GM18868 (cell line): ENCODE measurements at regions not wholly inside any gene's neighbourhood (a gene's known extent, or its start where the extent isn't known, plus 50 kb on each side); places are given as distances from the start of the nearest gene placed in this dataset.

Source experiments
- ATAC-seq: cut with Tn5 transposase; IDR thresholded peaks from one replicate; pipeline ENCODE4 v1.9.1; 2021; ENCODE audit warnings: mild to moderate bottlenecking, moderate library complexity; ENCODE audit not compliant: unreplicated experiment

GRCh38 chr17:79163071-79163470, 88.4 kb downstream of the ENGASE start:
- ATAC-seq = no peak

GRCh38 chr17:79162012-79162963, 87.7 kb downstream of the ENGASE start:
- no peak for ATAC-seq

DNA sequence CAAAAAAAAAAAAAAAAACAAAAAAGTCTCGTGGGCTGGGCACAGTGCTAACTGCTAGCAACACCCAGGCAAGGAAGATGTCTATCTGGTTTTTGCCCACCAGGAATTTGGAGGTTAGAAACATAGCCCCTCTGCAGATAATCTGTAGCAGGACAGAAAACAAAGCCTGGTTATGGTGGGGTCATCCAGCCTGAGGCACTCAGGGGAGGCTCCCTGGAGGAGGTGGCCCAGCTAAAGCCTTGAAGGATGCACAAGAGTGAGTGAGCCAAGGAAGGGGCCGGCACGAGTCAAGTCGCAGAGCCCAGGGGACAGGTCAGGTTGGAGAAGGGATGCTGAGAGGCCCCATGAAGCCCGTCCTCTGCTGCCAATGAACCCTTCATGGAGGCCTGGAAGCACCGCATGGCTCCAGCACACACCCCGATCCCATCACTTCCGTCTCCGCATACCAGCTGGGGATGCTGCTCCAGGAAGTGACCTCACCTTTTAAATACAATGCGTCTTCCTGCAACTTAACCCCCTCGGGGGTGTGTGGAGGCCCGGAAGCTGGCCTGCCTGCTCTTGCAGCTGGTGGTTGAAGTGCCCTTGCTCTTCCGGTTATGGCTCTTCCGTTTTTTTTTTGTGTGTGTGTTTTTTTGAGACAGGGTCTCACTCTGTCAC, 86.5 kb downstream of the ENGASE start:
- no peak for ATAC-seq

DNA sequence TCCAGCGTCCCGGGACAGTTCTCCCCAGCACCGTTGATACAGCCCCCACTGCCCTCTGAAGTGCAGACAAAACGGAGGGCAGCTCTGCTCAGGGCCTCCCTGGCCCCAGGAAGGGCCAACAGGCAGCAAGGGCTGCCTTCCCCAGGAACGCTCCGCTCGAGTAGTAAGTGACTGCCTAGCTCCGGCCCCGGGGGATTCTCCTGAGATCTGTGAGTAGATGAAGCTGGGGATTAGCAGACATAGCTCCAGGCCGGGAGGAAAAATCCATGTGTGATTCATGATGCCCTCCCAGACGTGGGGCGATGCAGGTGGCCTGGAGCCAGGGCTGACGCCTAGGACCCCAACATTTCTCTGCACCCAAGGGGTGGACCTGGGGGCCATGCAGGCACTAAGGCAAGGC, 85.3 kb downstream of the ENGASE start:
- ATAC-seq = no peak

DNA sequence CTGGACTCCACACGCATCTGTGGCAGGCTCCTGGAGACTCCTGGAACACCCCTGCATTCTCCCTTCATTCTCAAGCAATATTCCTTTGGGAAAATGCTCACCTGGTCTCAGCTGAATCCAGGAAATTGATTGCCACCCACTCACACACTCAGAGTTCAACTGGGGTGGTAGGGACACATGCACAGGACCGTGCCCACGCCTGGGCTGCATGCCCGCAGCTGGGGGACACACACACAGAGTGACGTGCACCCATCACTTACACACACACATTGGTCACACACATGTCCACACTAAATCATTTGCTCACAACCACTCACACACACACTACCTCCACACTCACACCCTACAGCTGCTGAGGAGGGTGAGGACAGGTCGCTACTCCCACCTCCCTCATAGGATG, 84.8 kb downstream of the ENGASE start:
- no peak for ATAC-seq

- no peak for ATAC-seq
Observed at GRCh38 chr17:79156463-79157095, 82.0 kb downstream of the ENGASE start.

DNA sequence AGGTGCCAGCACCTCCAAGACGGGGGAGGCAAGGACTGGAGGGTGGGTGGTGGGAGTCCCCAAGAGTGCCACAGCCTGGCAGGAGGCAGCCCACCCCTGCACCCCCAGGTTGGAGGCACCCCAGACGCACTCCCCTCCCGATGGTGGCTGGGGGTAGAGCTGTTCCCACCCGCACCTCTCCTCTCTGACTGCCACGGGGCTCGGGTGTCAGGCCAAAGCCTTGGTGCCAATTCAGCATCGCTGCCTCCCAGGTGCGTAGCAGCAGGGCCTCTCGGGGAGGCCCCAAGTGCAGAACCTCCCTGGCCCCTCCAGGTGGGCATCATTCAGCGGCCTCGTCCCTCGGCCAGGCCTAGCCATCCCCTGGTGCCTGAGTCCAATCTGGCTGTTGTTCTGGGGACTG, 81.1 kb downstream of the ENGASE start:
- ATAC-seq = no peak

DNA sequence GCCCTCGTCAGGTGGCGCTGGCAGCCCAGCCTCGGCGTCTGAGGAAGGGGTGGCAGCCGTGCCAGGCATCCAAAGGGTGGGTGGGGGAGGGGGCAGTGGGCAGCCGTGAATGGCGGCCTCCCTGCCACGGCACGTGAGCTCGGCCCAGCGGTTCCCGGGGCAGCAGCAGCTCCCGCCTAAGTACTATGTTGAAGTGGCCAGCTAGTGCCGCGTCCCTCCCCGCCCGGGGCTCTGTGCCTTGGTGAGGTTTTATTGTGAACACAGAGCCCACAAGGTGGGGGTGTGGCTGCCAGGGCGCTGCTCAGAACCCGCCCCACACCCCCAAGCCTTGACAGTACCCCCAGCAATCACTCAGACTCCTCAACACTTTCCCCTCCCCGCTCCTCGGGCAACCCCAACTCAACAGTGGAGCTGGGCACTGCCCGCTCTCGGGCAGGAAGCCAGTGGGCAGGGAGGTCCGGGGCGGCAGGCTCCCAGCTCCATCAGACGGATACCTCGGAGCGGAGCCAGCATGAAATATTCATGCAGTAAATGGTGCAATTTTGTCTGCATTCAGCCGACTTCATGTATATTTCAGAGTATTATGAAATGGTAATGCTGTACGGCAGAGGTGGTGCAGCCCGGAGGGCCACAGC, 80.4 kb downstream of the ENGASE start:
- no peak for ATAC-seq

GRCh38 chr17:79154446-79154845, 79.8 kb downstream of the ENGASE start:
- ATAC-seq = no peak

DNA sequence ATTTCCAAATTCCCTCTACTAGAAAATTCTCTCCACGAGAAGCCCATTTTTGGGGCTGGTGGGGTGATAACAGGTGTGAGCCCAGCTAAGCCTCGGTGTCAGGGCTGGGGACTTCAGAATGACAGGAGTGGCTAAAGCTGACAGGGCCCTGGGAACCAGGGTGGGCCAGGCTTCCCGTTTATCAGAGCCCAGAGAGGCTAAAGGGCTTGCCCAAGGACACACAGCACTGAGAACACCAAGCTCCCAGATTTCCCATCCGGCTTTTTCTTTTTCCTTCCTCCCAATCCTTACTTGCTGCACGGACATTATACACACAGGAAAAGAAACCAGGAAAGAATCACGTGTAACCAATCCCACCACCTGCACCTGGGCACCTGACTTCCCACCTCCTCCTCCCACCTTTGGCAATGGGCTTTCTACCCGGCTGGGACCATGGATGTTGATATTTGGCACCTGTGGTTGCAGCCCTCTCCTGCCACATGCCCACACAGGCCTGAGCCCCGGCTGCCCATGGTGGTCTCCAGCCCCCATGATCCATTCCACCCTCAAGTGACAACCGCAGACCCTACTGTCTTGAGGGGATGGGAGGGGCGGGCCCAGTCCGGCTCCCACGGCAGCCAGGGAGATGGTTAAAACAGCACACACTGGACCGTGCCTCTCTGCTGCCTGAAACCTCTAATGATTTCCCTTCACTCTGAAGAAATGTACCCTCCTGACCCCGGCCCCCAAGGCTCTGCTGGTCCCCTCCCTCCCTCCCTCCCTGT, 78.9 kb downstream of the ENGASE start:
- ATAC-seq = no peak

- no peak for ATAC-seq
Observed at GRCh38 chr17:79152636-79153035, 78.0 kb downstream of the ENGASE start.

GRCh38 chr17:79152110-79152509, 77.5 kb downstream of the ENGASE start:
- no peak for ATAC-seq

- ATAC-seq = no peak
Observed at GRCh38 chr17:79150799-79151198, 76.2 kb downstream of the ENGASE start.

- ATAC-seq = no peak
Observed at GRCh38 chr17:79150035-79150733, 75.6 kb downstream of the ENGASE start.

DNA sequence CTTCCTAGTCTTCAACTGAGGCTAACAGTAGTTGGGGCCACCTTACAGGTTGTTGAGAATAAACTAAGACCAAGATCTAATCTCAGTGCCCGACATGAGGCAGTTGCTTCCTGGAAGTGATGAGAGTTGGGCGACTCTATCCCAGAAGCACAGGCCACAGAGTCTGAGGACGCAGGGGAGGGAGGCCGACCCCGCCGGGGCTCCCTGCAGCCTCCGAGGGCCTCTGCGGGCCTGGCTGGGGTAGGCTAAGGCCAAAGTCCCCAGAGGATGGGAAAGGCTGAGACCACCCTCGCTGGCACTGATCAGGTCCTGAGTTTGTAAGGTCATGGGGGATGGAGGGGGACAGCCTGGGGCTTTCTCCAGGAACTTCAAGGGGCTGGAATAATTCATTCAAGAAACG, 74.0 kb downstream of the ENGASE start:
- no peak for ATAC-seq

DNA sequence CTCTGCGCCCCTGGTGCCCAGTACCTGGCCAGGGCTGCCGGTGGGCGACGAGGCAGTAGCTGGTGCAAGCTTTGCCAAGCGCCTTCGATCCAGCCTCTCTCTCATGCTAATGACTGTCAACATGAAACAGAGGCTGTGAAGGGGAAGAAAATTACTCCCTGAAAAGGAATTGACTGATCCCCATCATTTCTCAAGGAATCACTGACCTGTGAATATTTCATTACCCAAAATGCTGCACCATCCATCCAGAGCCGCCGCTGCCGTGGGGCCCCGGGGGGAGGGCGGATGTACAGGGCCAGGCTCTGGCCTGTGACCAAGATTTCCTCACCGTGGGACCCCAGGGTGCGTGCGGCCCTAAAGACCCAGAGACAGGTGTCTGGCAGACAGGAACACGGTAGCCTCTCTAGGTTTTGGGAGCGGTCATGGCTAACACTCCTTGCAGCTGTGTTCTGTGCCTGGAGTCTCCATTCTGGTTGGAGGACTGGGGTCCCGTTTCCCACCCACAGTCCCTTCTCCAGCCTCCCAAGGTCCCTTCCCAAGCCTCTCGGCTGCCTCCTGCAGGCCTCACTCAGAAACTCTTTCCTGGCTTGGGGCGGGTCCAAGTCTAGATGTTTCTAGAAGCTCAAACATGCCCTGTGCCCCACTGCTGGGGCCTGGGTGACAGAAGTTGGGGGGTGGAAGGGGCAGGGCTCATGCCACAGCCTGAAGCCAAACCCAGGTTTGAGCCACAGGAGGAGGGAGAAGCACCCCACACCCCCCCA, 73.3 kb downstream of the ENGASE start:
- ATAC-seq = no peak

GRCh38 chr17:79146562-79146961, 71.9 kb downstream of the ENGASE start:
- no peak for ATAC-seq

- ATAC-seq = no peak
Observed at GRCh38 chr17:79145548-79145947, 70.9 kb downstream of the ENGASE start.

- no peak for ATAC-seq
Observed at GRCh38 chr17:79144133-79144532, 69.5 kb downstream of the ENGASE start.
